H1 (cell line): ENCODE measurements at regions not wholly inside any gene's neighbourhood (a gene's known extent, or its start where the extent isn't known, plus 50 kb on each side); places are given as distances from the start of the nearest gene placed in this dataset.

ENCODE experiments used
- NANOG ChIP-seq: IDR thresholded peaks from 2 replicates; pipeline ENCODE4 v1.6.1; 2011; ENCODE audit warnings: low read length, low read depth, mild to moderate bottlenecking, inconsistent platforms; ENCODE audit not compliant: insufficient read depth, poor library complexity, severe bottlenecking

DNA sequence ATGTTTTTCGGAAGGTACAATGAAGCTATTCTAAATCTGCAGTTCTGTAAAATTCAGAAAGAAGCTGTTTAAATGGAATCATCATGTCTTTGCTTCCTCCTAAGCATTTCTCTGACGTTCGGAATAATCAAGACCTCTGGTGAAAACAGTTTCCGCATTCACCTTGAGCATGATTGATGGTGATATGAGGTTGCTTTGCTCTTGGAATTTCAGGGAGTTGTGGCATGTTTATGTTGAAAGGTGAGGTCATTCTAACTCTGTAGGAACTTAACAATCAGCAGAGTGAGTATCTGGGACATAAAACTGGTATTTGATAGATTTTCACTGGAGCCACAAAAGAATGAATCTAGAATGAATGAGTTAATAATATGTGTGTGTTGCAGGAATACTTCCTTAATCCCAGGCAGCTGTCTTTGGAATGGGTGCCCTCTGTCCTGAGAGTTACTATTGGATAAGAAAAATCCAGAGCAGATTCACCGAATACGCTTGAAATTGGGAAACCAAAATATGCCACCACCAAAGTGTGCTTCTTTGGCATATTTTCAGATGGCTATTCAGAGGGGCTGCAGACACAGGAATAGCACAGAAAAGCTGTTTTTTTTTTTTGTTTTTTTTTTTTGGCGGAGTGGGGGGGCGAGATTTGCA lies 599.1 kb downstream of the CCER1 start (continued):
- no peak for TF ChIP-seq NANOG
